ENCODE measurements at regions not wholly inside any gene's neighbourhood (a gene's known extent, or its start where the extent isn't known, plus 50 kb on each side); places are given as distances from the start of the nearest gene placed in this dataset.

DNA sequence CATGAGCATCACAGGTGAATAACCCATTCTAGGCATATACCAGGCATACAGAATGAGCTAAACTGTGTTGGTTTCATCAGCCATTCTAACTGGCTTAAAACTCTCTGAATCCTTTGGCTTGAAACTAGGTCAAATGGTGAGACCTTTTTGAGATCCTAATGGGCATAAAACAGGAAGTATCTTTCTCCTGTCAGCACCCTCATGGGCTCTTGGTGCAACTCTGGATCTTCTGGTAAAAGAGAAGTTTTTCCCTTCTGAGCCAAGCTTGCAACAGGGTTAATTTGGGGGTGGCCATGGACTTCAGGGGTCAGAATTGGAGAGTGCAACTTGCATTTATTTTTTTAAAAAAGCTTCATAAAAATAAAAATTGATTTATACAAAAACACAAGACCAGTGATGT lies 67.9 kb upstream of the GRAMD1B start:
- no peak for TF ChIP-seq SUZ12 (IDR thresholded peaks at IDR 0.05; ENCODE audit: extremely low read depth, insufficient read depth, insufficient read length)
- no peak for TF ChIP-seq ZNF274 (IDR thresholded peaks at IDR 0.05; ENCODE audit: low read depth, low read length)

Measured in NT2/D1 (cell line).